GM18505 (cell line): ENCODE measurements at regions not wholly inside any gene's neighbourhood (a gene's known extent, or its start where the extent isn't known, plus 50 kb on each side); places are given as distances from the start of the nearest gene placed in this dataset.
"Not testable (repeated sequence)": the region's sequence is repeated elsewhere in the genome, so short reads cannot be mapped to it uniquely, and the experiment has no call there.

Source experiments
- ATAC-seq: cut with Tn5 transposase; IDR thresholded peaks from one replicate; pipeline ENCODE4 v1.9.1; 2021; ENCODE audit not compliant: unreplicated experiment

GRCh38 chr1:146305442-146305841 lies 76.6 kb upstream of the NOTCH2NLA start:
- ATAC-seq, result not testable (repeated sequence)

GRCh38 chr1:146298575-146298897 lies 69.7 kb upstream of the NOTCH2NLA start:
- peak; percentile 78 for ATAC-seq

- ATAC-seq, result peak; percentile 37
Measured at GRCh38 chr1:146297781-146298574, 69.2 kb upstream of the NOTCH2NLA start.

- ATAC-seq, result peak; percentile 61
Measured at GRCh38 chr1:146292940-146293936, 64.4 kb upstream of the NOTCH2NLA start.

- ATAC-seq, result not testable (repeated sequence)
Measured at GRCh38 chr1:146292424-146292823, 63.6 kb upstream of the NOTCH2NLA start.

- ATAC-seq, result not testable (repeated sequence)
Measured at GRCh38 chr1:146287881-146288280, 59.1 kb upstream of the NOTCH2NLA start.

GRCh38 chr1:146284760-146285159 lies 55.9 kb upstream of the NOTCH2NLA start:
- not testable (repeated sequence) for ATAC-seq

- ATAC-seq, result peak; percentile 43
Measured at GRCh38 chr1:146283527-146283880, 54.7 kb upstream of the NOTCH2NLA start.

GRCh38 chr1:146282807-146283526 lies 54.1 kb upstream of the NOTCH2NLA start:
- ATAC-seq, result peak; percentile 50

GRCh38 chr1:146281522-146281921 lies 52.7 kb upstream of the NOTCH2NLA start:
- ATAC-seq, result not testable (repeated sequence)

- ATAC-seq, result not testable (repeated sequence)
Measured at GRCh38 chr1:146278758-146279157, 49.9 kb upstream of the NOTCH2NLA start.
